ENCODE measurements at regions not wholly inside any gene's neighbourhood (a gene's known extent, or its start where the extent isn't known, plus 50 kb on each side); places are given as distances from the start of the nearest gene placed in this dataset.

- no peaks in the 10 kb centered on the region for H3K4me1 ChIP-seq (ENCODE audit: insufficient read depth, insufficient read length)
Measured at GRCh38 chr4:71204056-71204455, 134.8 kb upstream of the SLC4A4 start.

GRCh38 chr4:71206763-71207162, 132.1 kb upstream of the SLC4A4 start:
- Histone ChIP-seq H3K36me3 (ENCODE audit: insufficient read depth, insufficient read length, low read length) (no peaks in the 10 kb centered on the region), H3K27me3 (ENCODE audit: insufficient read depth, insufficient read length) (no peaks in the 10 kb centered on the region), H3K4me1 (ENCODE audit: insufficient read depth, insufficient read length) (no peaks in the 10 kb centered on the region), H3K9me3 (ENCODE audit: insufficient read depth, low read length) (no peaks in the 10 kb centered on the region), H3K9ac (ENCODE audit: insufficient read length, low read depth) (no peak overlapping the region), H3K4me3 (ENCODE audit: insufficient read length, low read depth) (no peak overlapping the region)
- TF ChIP-seq SUZ12 (IDR thresholded peaks at IDR 0.05; ENCODE audit: extremely low read depth, insufficient read depth, insufficient read length), result no peak
- no peak for TF ChIP-seq YY1 (IDR thresholded peaks at IDR 0.05; ENCODE audit: insufficient read depth, insufficient read length)
- TF ChIP-seq ZNF274 (IDR thresholded peaks at IDR 0.05; ENCODE audit: low read depth, low read length), result no peak
- DNase-seq (ENCODE audit: low read depth, low spot score), result no peak

More at GRCh38 chr4:71204056-71204455, 134.8 kb upstream of the SLC4A4 start:
- Histone ChIP-seq H3K4me3 (ENCODE audit: insufficient read length, low read depth) (no peak overlapping the region), H3K36me3 (ENCODE audit: insufficient read depth, insufficient read length, low read length) (no peaks in the 10 kb centered on the region), H3K9ac (ENCODE audit: insufficient read length, low read depth) (no peak overlapping the region), H3K9me3 (ENCODE audit: insufficient read depth, low read length) (no peaks in the 10 kb centered on the region), H3K27me3 (ENCODE audit: insufficient read depth, insufficient read length) (no peaks in the 10 kb centered on the region)
- TF ChIP-seq SUZ12 (IDR thresholded peaks at IDR 0.05; ENCODE audit: extremely low read depth, insufficient read depth, insufficient read length) (no peak), ZNF274 (IDR thresholded peaks at IDR 0.05; ENCODE audit: low read depth, low read length) (no peak), YY1 (IDR thresholded peaks at IDR 0.05; ENCODE audit: insufficient read depth, insufficient read length) (no peak)
- no peak for DNase-seq (ENCODE audit: low read depth, low spot score)

- H3K9ac ChIP-seq (ENCODE audit: insufficient read length, low read depth), result no peak overlapping the region
- no peaks in the 10 kb centered on the region for H3K27me3 ChIP-seq (ENCODE audit: insufficient read depth, insufficient read length)
- H3K36me3 ChIP-seq (ENCODE audit: insufficient read depth, insufficient read length, low read length), result no peaks in the 10 kb centered on the region
- TF ChIP-seq SUZ12 (IDR thresholded peaks at IDR 0.05; ENCODE audit: extremely low read depth, insufficient read depth, insufficient read length) (no peak), YY1 (IDR thresholded peaks at IDR 0.05; ENCODE audit: insufficient read depth, insufficient read length) (no peak), ZNF274 (IDR thresholded peaks at IDR 0.05; ENCODE audit: low read depth, low read length) (no peak)
- no peaks in the 10 kb centered on the region for H3K9me3 ChIP-seq (ENCODE audit: insufficient read depth, low read length)
- no peaks in the 10 kb centered on the region for H3K4me1 ChIP-seq (ENCODE audit: insufficient read depth, insufficient read length)
- no peak overlapping the region for H3K4me3 ChIP-seq (ENCODE audit: insufficient read length, low read depth)
- DNase-seq (ENCODE audit: low read depth, low spot score), result no peak
Measured at GRCh38 chr4:71209161-71209560, 129.7 kb upstream of the SLC4A4 start.

- no peak for TF ChIP-seq YY1 (IDR thresholded peaks at IDR 0.05; ENCODE audit: insufficient read depth, insufficient read length)
- no peak for TF ChIP-seq ZNF274 (IDR thresholded peaks at IDR 0.05; ENCODE audit: low read depth, low read length)
- no peak for TF ChIP-seq SUZ12 (IDR thresholded peaks at IDR 0.05; ENCODE audit: extremely low read depth, insufficient read depth, insufficient read length)
- Histone ChIP-seq H3K27me3 (ENCODE audit: insufficient read depth, insufficient read length) (no peaks in the 10 kb centered on the region), H3K4me1 (ENCODE audit: insufficient read depth, insufficient read length) (no peaks in the 10 kb centered on the region), H3K4me3 (ENCODE audit: insufficient read length, low read depth) (no peak overlapping the region), H3K9me3 (ENCODE audit: insufficient read depth, low read length) (no peaks in the 10 kb centered on the region), H3K9ac (ENCODE audit: insufficient read length, low read depth) (no peak overlapping the region), H3K36me3 (ENCODE audit: insufficient read depth, insufficient read length, low read length) (no peaks in the 10 kb centered on the region)
- no peak for DNase-seq (ENCODE audit: low read depth, low spot score)
Measured at GRCh38 chr4:71210823-71211222, 128.0 kb upstream of the SLC4A4 start.

- DNase-seq (ENCODE audit: low read depth, low spot score), result no peak
- H3K4me3 ChIP-seq (ENCODE audit: insufficient read length, low read depth), result no peak overlapping the region
- no peaks in the 10 kb centered on the region for H3K4me1 ChIP-seq (ENCODE audit: insufficient read depth, insufficient read length)
- H3K27me3 ChIP-seq (ENCODE audit: insufficient read depth, insufficient read length), result no peaks in the 10 kb centered on the region
- no peaks in the 10 kb centered on the region for H3K36me3 ChIP-seq (ENCODE audit: insufficient read depth, insufficient read length, low read length)
- H3K9ac ChIP-seq (ENCODE audit: insufficient read length, low read depth), result no peak overlapping the region
- no peaks in the 10 kb centered on the region for H3K9me3 ChIP-seq (ENCODE audit: insufficient read depth, low read length)
- TF ChIP-seq YY1 (IDR thresholded peaks at IDR 0.05; ENCODE audit: insufficient read depth, insufficient read length), result no peak
- TF ChIP-seq SUZ12 (IDR thresholded peaks at IDR 0.05; ENCODE audit: extremely low read depth, insufficient read depth, insufficient read length), result no peak
- no peak for TF ChIP-seq ZNF274 (IDR thresholded peaks at IDR 0.05; ENCODE audit: low read depth, low read length)
Measured at GRCh38 chr4:71211748-71212147, 127.1 kb upstream of the SLC4A4 start.

- Histone ChIP-seq H3K4me1 (ENCODE audit: insufficient read depth, insufficient read length) (no peaks in the 10 kb centered on the region), H3K9ac (ENCODE audit: insufficient read length, low read depth) (no peak overlapping the region), H3K9me3 (ENCODE audit: insufficient read depth, low read length) (no peaks in the 10 kb centered on the region), H3K27me3 (ENCODE audit: insufficient read depth, insufficient read length) (no peaks in the 10 kb centered on the region), H3K4me3 (ENCODE audit: insufficient read length, low read depth) (no peak overlapping the region), H3K36me3 (ENCODE audit: insufficient read depth, insufficient read length, low read length) (no peaks in the 10 kb centered on the region)
- no peak for TF ChIP-seq YY1 (IDR thresholded peaks at IDR 0.05; ENCODE audit: insufficient read depth, insufficient read length)
- no peak for TF ChIP-seq ZNF274 (IDR thresholded peaks at IDR 0.05; ENCODE audit: low read depth, low read length)
- TF ChIP-seq SUZ12 (IDR thresholded peaks at IDR 0.05; ENCODE audit: extremely low read depth, insufficient read depth, insufficient read length), result no peak
- no peak for DNase-seq (ENCODE audit: low read depth, low spot score)
Measured at GRCh38 chr4:71212216-71212615, 126.6 kb upstream of the SLC4A4 start.

GRCh38 chr4:71214578-71214977, 124.2 kb upstream of the SLC4A4 start:
- TF ChIP-seq SUZ12 (IDR thresholded peaks at IDR 0.05; ENCODE audit: extremely low read depth, insufficient read depth, insufficient read length), result no peak
- no peak for TF ChIP-seq ZNF274 (IDR thresholded peaks at IDR 0.05; ENCODE audit: low read depth, low read length)
- no peak for TF ChIP-seq YY1 (IDR thresholded peaks at IDR 0.05; ENCODE audit: insufficient read depth, insufficient read length)
- H3K4me3 ChIP-seq (ENCODE audit: insufficient read length, low read depth), result no peak overlapping the region
- no peaks in the 10 kb centered on the region for H3K36me3 ChIP-seq (ENCODE audit: insufficient read depth, insufficient read length, low read length)
- H3K4me1 ChIP-seq (ENCODE audit: insufficient read depth, insufficient read length), result no peaks in the 10 kb centered on the region
- no peak overlapping the region for H3K9ac ChIP-seq (ENCODE audit: insufficient read length, low read depth)
- H3K27me3 ChIP-seq (ENCODE audit: insufficient read depth, insufficient read length), result no peaks in the 10 kb centered on the region
- no peak for DNase-seq (ENCODE audit: low read depth, low spot score)
- no peaks in the 10 kb centered on the region for H3K9me3 ChIP-seq (ENCODE audit: insufficient read depth, low read length)

Data from NT2/D1 (cell line).